BE2C (cell line): ENCODE measurements at regions not wholly inside any gene's neighbourhood (a gene's known extent, or its start where the extent isn't known, plus 50 kb on each side); places are given as distances from the start of the nearest gene placed in this dataset.

Experiments
- DNase-seq: peaks from one replicate; pipeline ENCODE4 v3.0.0-alpha.2; 2020
- H3K27me3 ChIP-seq: fragments of 250-450 bp; sonication (Bioruptor Pico); 2 replicates; pipeline ENCODE4 v1.5.1; 2020; ENCODE audit warnings: mild to moderate bottlenecking
- H3K36me3 ChIP-seq: fragments of 250-450 bp; sonication (Bioruptor Pico); 2 replicates; pipeline ENCODE4 v1.5.1; 2020; ENCODE audit warnings: mild to moderate bottlenecking
- H3K4me1 ChIP-seq: fragments of 250-450 bp; sonication (Bioruptor Pico); 2 replicates; pipeline ENCODE4 v1.5.1; 2020
- H3K4me3 ChIP-seq: 2 replicates; pipeline ENCODE4 v1.5.1; 2011; ENCODE audit warnings: low read depth, low read length
- H3K9me3 ChIP-seq: fragments of 250-450 bp; sonication (Bioruptor Pico); 2 replicates; pipeline ENCODE4 v1.5.1; 2020
- TF ChIP-seq, protein P1 (sequence below): IDR thresholded peaks from 2 replicates; pipeline ENCODE4 v1.5.1; 2012; ENCODE audit warnings: mild to moderate bottlenecking, low read depth, low read length

DNA sequence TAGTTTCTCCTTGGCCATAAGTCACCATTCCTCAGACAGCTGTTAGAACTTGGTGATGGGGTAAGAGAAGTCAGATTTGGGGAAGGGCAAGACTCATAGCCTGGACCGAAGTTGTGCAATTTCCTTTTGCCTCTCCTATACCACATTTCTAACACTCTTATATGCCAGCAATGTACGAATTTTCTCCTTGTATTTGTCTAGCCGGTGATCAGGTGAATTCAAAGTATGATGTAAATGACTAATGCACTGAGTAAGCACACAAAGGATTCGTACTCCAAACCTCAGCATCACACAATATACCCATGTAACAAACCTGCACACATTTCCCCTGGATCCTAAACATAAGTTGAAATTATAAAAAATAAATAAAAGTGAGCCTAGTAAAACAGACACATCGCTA lies 1143.5 kb upstream of the CELF4 start:
- no peak overlapping the region for H3K4me3 ChIP-seq
- H3K36me3 ChIP-seq = no peaks in the 10 kb centered on the region
- H3K27me3 ChIP-seq = no peaks in the 10 kb centered on the region
- H3K9me3 ChIP-seq = no peaks in the 10 kb centered on the region
- DNase-seq = no peak
- TF ChIP-seq, protein P1, sequence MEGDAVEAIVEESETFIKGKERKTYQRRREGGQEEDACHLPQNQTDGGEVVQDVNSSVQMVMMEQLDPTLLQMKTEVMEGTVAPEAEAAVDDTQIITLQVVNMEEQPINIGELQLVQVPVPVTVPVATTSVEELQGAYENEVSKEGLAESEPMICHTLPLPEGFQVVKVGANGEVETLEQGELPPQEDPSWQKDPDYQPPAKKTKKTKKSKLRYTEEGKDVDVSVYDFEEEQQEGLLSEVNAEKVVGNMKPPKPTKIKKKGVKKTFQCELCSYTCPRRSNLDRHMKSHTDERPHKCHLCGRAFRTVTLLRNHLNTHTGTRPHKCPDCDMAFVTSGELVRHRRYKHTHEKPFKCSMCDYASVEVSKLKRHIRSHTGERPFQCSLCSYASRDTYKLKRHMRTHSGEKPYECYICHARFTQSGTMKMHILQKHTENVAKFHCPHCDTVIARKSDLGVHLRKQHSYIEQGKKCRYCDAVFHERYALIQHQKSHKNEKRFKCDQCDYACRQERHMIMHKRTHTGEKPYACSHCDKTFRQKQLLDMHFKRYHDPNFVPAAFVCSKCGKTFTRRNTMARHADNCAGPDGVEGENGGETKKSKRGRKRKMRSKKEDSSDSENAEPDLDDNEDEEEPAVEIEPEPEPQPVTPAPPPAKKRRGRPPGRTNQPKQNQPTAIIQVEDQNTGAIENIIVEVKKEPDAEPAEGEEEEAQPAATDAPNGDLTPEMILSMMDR = no peak
- no peaks in the 10 kb centered on the region for H3K4me1 ChIP-seq

DNA sequence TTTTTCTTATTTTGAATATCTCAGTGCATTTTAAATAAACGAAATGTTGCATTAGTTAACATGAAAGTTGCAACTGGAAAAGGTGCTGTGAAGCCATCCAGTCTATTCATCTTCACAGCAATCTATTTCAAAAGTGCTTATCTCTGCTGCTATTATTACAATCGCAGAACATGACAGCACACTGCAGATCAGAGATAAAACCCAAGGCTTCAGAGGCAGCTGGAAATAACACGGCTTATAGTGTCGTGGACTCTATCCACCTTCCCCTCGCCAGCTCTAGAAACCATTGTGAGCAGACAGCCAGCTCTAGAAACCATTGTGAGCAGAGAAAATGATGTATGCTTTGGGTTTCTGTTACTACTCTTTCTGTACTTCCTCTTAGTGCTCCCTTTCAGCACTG lies 1140.8 kb upstream of the CELF4 start:
- Histone ChIP-seq H3K4me3 (no peak overlapping the region), H3K36me3 (no peaks in the 10 kb centered on the region), H3K4me1 (no peaks in the 10 kb centered on the region), H3K27me3 (no peaks in the 10 kb centered on the region), H3K9me3 (no peaks in the 10 kb centered on the region)
- DNase-seq = no peak
- TF ChIP-seq, protein P1 = no peak

DNA sequence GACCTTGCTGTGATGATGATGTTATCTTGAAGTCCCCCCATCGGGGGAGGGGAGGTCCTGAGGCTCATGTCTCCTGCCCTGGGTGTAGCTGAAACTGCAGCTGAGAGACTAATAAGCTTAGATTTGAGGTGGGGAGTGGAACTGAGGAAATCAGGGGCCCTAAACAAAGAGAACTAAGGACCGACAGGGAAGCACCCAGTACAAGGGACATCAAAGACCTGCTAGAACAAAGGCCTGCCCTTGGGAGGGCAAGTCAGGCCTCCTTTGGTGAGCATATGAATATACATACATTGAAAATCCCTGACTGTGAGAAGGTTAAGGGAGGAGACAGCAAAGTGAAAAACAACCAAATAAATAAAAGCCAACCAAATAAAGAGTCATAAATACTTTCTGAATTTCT lies 1132.5 kb upstream of the CELF4 start:
- TF ChIP-seq, protein P1 = no peak
- H3K9me3 ChIP-seq = no peaks in the 10 kb centered on the region
- DNase-seq = no peak
- H3K36me3 ChIP-seq = no peaks in the 10 kb centered on the region
- no peaks in the 10 kb centered on the region for H3K27me3 ChIP-seq
- H3K4me1 ChIP-seq = no peaks in the 10 kb centered on the region
- H3K4me3 ChIP-seq = no peak overlapping the region

DNA sequence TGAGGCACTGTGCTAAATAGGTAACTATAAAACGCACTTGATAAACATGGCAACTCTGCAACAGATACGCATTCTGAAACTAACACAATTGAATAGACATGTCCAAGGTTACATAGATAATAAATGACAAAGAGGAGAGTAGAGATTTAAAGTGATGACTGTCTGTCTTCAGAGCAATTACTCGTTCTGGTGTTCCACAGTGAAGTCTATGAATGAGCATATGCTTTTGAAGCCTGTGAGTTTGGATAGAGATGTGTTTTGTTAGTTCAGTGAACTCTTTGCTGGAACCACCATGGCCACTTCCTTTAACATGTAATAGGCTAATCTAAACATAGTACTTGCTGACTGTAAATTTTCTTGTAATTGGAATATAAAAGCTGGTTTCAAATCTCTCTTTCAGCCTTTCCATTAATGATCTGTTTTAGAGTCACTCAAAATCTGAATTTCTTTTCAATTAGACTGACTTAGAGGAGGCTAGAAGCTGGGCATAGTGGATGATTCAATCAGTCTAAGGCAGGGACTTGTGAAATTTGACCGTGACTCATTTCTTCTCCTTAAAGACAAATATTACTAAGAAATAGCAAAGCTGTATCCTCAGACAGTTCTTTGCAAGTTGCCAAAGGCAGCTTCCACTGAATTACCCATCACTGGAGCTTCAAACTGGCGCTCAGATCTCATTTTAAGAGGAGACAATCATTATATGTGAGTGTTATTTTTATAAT lies 1130.1 kb upstream of the CELF4 start:
- Histone ChIP-seq H3K9me3 (no peaks in the 10 kb centered on the region), H3K4me1 (no peaks in the 10 kb centered on the region), H3K27me3 (no peaks in the 10 kb centered on the region), H3K4me3 (no peak overlapping the region), H3K36me3 (no peaks in the 10 kb centered on the region)
- TF ChIP-seq, protein P1 = no peak
- DNase-seq = no peak

DNA sequence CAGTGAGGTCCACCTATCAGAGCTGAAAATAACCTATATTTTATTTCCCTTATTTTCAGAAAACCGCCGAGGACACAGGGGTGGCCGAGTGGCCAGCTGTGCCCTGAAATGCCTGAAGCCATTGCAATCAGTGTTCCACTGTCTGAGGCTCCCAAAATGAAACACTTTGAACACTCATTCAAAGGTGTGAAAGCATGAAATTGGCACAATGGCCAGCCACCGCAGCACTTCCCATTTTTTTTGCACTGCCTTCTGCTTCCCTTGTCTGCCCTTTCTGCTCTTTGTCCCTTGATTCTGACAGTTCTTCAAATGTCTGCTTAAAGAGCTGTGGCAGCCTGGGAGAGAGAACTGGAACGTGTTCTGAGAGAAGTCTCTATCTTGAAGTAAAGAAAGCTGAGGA lies 1127.5 kb upstream of the CELF4 start:
- DNase-seq = no peak
- Histone ChIP-seq H3K36me3 (no peaks in the 10 kb centered on the region), H3K4me3 (no peak overlapping the region), H3K27me3 (no peaks in the 10 kb centered on the region), H3K4me1 (no peaks in the 10 kb centered on the region), H3K9me3 (no peaks in the 10 kb centered on the region)
- TF ChIP-seq, protein P1 = no peak

DNA sequence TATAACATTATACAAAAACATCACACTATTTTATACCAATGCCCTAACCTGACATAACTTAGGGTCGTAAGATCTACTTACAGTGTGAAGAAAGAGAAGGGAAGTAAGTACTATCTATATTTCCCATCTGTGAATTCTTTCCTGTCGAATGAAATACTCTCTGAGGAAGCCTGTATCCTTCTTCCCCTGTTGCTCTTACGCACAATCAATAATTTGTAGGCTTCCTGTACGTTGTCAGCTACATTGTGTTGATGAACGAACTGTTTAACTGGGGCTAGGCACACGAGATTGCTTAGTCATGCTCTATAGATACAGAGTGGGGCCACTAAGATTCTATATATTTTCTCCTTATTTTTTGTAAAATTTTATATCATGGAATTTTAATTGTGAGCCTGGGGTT lies 1125.0 kb upstream of the CELF4 start:
- Histone ChIP-seq H3K27me3 (no peaks in the 10 kb centered on the region), H3K4me1 (no peaks in the 10 kb centered on the region), H3K9me3 (no peaks in the 10 kb centered on the region), H3K4me3 (no peak overlapping the region), H3K36me3 (no peaks in the 10 kb centered on the region)
- DNase-seq = no peak
- TF ChIP-seq, protein P1 = no peak
